Hematopoietic multipotent progenitor cell treated with erythropoietin and hydrocortisone succinate and interleukin-3 and kit ligand, for 15 days (in vitro differentiated cells): ENCODE measurements at regions not wholly inside any gene's neighbourhood (a gene's known extent, or its start where the extent isn't known, plus 50 kb on each side); places are given as distances from the start of the nearest gene placed in this dataset.

Experiments
- DNase-seq: peaks from one replicate; pipeline ENCODE4 v3.0.0-alpha.2; 2015; ENCODE audit warnings: low spot score

DNA sequence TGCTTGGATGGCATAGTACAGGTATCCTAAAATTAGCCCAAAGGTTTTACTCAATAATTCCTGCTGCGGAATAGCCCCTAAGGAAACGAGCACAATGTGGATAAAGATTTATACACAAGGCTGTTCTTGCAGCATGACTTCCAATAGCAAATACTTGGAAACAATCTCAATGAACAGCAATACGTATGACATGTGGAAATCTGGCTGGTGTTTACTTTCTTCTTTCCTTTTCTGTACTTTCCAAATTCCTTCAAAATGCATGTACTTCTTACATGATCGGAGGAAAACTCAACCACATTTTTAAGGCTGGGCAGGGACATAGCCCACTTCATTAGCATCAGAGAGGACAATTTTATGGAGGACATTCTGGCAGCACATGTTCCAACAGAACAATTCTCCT is 86.6 kb downstream of the C16orf95 start:
- no peak for DNase-seq

DNA sequence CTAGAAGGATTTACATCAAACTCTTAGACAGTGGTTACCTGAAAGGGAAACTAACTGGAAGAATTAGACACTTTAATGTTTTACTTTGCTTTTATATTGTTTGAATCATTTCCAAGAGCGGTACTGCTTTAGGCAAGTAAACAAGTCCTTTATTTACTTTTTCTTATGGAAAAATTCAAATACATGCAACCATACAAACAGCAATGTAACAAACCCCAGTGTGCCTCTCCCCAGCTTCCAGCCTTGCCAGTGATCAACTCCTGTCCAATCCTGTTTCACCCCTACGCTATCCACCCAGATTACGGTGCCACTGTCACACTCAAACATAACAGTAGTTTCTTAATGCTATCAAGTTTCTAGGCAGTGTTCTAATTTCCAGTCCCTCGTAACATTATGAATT is 85.9 kb downstream of the C16orf95 start:
- DNase-seq, result no peak

DNA sequence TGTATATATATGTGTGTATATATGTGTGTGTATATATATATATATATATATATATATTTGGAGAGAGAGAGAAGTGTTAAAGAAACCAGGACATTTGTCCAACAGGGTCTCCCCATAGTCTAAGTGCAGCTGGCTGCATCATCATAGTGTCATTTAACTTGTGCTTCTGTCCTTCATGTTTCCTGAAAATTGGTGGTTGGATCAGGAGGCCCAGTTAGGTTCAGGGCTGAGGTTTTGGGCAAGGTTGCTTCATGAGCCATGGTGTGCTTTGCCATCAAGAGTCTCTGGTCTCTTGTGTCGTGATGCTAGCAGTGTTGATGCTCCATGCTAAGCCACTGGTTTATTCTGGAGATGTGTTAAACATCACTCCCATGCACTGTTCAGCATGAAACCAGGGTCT is 85.3 kb downstream of the C16orf95 start:
- no peak for DNase-seq

- DNase-seq, result no peak
These were observed 83.3 kb downstream of the C16orf95 start for GRCh38 chr16:87233928-87234327.

GRCh38 chr16:87234601-87235000 is 82.6 kb downstream of the C16orf95 start:
- no peak for DNase-seq

- no peak for DNase-seq
These were observed 81.2 kb downstream of the C16orf95 start for GRCh38 chr16:87235810-87236515.

GRCh38 chr16:87236516-87237115 is 80.6 kb downstream of the C16orf95 start:
- DNase-seq, result no peak

DNA sequence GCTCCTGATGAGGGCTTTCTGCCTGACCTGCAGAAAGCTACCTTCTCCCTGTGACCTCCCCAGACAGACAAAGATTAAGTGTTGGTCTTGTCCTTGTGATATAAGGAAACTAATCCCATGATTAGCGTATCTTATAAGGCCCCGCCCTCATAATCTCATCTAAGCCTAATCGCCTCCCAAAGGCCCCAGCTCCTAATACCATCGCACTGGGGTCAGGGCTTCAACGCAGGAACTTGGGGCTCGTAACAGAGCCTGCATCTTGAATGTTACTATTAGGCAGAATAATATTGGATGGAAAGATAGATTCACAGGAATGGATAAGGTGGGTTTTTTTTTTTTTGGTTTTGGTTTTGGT is 78.9 kb downstream of the C16orf95 start:
- no peak for DNase-seq

DNA sequence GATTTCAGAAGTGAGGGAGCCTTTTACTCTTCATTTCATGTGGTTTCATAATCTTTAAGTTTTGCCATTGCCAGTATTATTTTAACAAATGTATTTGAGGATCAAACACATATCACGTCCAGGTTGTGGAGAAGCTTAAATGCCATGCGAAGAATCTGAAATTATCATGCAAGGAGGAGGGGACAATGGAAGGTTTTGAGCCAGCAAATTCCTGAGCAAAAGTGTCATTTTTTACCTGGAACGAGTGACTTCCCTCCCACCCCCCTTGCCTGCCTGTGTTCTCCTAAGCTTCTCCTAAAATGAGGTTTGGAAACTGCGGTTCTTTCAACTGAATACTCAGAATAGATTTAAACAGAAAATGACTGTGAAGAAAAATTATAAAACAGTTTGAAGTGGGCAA is 77.6 kb downstream of the C16orf95 start:
- no peak for DNase-seq

DNA sequence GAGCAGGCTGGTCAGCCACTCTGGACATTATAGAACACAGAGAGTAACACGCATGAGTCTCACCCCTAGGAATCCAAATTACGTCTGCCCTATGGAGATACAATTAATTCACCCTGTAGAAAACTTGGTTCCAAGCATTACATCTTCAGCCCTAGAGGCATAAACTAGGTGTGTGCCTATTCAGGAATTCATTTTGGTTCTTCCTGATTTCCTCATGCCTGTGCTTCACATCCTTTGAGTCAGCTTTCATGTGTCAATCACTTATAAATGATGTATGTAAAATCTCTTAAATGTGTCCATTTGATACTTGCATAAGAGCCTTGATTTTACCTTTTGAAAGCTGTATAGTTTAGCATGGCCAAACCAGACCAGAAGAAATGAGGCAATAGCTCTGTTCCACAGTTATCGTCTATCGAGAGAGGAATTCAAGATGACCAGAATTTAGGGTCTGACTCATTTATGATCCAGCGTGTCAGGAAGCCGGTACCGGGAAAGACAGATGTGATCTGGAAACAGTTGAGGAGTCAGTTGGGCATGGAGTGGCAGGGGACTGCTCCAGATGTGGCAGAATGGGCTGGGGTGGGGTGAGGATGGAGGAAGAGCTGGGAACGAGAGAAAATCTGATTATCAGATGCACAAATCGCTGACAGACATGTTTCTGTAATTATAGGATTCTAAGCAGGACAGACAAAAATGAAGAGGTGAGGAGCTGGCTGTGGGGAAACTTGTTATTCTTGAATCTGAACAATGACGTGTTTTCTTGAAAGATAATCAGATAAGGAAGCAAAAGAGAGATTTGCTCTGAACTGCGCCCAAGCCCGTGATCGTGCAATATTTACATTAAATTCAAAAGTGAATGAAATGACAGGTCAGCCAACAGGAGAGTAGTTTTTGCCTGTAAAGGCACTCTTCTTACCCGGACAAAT is 76.7 kb downstream of the C16orf95 start:
- DNase-seq, result no peak

DNA sequence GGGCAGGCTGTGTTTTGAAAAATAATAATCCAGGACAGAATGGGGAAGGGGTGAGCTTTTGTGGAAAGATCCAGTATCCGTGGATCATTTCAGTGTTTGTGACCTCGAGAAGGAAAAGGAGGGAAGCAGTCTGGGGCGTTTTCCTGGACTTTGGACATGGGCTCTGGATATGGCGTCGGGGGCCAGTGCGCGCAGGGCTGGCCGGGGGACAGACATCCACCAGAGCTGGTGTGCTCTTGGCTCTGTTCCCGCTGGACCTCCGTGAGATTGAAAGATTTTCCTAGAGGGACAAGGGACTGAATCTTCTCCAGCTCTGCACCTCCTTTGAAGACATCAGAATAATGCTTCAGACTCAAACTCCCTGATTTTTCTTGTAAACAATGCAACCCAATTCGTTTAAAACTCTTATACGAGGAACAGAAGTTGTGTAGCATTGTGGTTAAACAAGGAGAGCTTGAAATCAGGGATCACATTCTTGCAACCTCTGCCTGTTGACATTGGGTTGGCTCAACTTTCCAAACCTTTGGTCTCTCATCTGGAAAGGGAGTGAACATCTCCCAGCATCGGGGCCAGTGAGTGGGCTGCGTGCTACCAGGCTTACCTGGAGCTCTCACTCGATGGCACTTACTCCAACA is 75.9 kb downstream of the C16orf95 start:
- DNase-seq, result no peak

DNA sequence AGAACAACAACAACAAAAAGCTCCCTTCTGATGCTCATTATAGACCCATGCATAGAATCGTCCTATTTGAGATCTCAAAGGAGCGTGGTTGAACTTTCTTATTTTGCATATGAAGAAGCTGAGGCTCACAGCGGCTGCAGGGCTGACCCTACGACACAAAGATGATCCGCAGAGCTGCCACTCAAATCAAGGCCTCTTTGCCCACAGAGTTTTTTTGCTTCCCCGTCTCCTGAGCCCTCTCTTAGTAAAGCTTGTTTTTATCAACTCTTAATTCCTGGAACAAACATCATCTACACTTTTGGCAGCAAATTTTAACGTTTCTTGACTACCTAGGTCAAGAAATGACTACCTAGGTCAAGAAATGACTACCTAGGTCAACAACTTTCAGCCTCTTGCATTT is 73.7 kb downstream of the C16orf95 start:
- DNase-seq, result no peak

DNA sequence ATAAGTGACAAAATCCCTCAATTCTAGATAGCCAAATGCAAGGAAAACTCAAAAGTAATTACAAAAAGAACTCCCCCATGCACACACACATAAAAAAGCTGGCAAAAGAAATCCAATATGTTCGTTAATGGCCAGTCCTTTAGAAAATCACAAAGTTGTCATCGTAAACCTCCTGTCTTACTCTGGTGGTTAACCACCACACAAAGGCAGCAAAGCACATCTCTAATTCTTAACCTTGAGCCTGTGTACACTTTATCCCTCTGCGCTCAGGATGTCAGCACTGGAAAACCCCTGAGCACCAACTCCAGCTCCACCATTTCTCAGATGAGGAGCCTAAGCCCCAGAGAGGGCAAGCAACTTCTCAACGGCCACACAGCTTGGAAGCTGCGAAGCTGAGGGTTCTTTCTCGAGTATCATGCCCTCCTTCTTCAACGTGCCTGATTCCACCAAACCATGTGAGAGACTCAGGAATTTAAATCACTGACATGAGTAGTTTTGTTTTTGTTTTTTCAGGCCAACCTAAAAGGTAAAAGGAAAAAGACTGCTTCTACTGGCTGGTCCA is 72.5 kb downstream of the C16orf95 start:
- DNase-seq, result no peak

GRCh38 chr16:87245511-87245910 is 71.7 kb downstream of the C16orf95 start:
- DNase-seq, result no peak

GRCh38 chr16:87246269-87247065 is 70.7 kb downstream of the C16orf95 start:
- DNase-seq, result no peak

GRCh38 chr16:87248714-87249113 is 68.5 kb downstream of the C16orf95 start:
- DNase-seq, result no peak

- DNase-seq, result no peak
These were observed 67.8 kb downstream of the C16orf95 start for GRCh38 chr16:87249425-87249824.

GRCh38 chr16:87250431-87250960 is 66.7 kb downstream of the C16orf95 start:
- DNase-seq, result no peak

DNA sequence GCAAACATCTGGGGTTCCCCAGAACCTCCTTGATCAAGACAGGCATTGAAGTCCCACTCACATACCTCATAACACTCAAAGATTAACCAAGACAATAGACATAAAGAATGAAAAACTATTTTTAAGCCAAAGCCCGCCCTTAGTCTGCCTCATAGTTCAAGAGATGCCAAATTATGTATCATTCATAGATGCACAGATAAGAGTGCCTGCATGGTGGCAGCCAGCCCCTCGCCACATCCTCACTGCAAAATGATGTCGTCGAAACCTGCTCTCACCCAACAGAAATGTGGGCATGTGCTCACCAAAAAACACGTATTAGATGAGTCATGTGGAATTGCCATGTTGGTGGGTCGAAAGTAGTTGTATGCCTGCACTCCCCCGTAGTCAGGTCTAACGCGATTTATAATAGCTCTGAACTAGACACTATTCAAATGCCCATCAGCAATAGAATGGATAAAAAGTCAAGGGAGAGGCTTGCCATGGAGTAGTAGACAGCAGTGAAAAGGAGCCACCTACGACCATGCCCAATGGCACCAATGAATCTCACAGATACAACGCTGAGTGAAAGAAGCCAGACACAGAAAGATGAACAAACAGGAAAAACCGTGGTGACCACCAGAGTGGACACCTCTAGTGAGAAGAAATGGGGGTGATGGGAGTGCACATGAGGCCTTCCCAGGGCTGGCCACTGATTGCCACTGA is 64.8 kb downstream of the C16orf95 start:
- DNase-seq, result no peak
